ENCODE measurements at regions not wholly inside any gene's neighbourhood (a gene's known extent, or its start where the extent isn't known, plus 50 kb on each side); places are given as distances from the start of the nearest gene placed in this dataset.
A peak's percentile ranks its signal among the peaks of the same experiment; 100 is the strongest.

DNA sequence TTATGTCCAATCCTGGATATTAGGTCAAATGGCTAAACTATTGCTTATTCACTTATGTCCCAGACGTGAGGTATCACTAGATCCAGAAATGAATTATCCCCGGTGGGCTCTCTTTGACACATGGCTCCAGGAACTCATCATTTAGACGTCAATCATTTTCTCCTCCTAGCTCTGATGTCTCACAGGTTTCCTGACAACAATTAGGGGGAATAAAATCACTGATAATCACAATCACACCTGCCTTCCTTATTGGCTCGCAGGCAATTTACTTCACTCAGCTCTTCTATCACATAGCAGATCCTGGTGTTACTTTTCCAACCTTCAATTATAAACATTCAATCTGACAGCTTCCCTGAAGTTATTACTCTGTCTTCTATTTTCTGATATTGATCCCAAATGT is 634.0 kb upstream of the TENM4 start:
- DNase-seq: no peak

DNA sequence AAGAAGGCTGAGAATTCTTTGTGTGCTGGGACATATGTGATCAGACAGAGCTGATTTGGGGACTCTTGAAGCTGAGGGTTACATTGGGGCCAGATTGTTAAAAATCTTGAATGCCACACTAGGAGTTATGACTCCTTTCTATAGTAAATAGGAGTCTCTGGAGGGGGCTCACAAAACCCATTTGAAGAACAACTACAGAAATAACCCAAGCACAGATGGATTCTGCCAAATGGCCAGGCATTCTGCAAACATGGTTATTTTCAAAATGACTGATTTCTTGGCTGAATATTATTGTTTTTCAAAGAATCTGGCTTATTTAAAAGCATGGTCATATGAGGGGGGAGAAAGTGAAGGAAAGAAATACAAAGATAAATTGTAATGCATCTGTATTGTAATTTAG is 625.5 kb upstream of the TENM4 start:
- DNase-seq: no peak

DNA sequence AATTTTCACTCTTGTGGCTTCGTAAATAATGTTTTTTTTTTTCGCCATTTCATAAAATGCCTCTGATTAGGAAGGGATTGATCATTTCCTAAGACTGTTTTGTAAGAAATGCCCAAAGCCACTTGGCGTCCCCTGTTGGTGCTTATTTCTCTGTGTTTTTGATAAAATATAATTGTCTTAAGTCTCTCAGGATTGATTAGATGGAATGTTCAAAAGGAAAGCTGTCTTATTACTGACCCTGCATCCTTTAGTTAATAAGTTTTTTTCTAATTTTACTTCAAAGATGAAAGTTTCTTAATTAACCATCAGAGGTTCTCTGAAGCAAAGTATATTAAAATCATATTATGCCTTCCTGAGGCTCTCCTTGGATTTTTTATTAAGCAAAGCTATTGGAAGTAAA is 624.3 kb upstream of the TENM4 start:
- no peak for DNase-seq

DNA sequence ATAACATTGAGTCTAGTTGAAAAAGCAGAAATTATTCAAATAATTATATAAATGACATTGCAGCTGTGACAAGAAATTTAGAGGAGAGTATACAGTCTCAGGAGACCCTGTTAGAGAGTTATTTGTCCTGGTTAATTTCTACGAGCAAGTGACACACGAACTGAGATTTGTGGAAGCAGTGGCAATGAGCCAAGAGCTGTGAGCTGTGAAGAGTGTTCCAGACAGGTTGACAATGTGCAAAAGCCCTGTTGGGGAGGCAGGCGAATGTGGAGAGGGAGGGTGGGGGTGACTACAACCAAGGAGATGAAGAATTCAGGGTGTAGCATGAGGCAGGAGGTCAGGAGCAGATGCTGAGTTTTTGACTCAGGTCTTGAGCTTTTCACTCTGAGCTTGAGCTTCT is 620.2 kb upstream of the TENM4 start:
- DNase-seq: no peak

DNA sequence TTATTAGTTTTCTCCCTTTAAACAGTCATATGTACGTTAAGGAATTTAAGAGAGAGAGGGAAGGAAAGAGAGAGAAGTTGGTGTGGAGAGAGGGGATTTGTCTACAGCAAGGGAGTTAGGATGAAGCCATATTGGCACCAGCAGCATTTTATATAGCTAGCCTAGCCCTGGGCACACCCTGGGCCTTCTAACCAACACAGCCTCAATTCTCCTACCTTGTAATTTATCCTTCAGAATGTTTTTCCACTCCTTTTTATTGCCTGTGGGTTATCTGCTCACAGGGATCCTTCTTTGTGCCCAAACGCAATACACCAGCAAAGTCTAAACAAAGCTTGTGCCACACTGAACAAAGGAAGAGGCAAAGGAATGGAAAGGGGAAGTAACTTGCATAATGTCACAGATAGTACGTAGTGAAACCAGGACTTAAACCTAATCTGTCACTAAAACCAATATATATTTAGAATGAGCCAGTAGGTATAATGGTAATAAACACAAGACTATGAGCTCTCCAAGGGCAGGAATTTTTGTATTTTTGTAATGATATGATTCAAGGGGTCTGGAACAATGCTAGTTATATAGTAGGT is 613.8 kb upstream of the TENM4 start:
- no peak for DNase-seq

DNA sequence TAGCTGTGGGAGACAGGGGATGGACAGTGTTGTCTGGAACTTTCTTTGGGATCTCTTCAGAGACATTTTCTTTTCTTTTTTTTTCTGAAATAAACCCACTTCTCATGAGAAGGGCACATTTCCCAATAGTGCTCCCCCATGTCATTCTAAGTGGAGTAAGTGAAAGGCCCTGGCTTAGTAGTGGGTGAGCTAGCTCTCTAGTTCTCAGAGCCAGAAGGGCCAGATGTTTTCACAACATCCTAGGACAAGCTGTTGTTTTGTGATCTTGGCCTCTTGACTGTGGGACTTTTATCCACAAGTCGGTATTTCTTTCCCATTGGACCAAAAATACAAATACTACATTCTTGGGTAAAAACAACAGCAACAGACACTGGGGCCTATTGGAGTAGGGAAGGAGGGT is 607.7 kb upstream of the TENM4 start:
- DNase-seq: no peak

DNA sequence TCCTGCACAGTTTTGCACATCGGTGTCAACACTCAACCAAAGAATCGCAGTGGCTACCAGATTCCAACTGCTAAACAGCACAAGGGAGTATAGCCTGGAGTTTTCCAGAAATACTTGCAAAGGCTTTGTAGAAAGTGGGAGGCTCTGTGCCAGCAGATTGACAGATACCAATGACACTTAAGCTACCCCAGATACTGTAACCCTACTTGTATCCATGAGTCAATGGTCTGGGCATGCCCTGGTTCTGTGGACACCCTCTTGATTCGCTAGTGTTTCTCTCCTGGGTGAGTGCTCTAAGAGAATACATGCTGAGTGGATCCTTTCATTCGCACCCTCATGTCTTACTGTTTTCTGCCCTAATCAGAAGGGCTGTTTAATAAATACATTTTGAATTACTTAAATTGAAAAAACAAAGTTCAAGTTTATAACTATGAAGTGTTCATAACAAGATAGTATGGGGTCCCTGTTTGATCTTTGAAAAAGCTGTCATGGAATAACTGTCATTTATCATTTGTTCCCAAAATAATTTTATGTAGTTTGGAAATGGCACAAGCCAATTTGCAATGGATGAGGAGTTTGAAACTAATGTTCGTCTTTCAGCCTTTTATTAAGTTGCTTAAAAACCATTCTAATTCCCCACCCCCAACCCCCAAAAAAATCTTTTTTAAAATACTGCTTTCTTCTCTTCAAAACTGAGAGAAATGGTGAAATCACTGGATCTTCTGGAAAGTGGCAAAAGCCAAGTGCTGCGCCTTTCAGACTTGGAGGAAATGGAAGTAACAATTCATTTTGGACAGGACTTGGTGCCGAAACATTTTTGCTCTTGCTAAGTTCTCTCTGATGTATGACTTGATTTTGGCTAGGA is 600.5 kb upstream of the TENM4 start:
- DNase-seq: peak; percentile 6

DNA sequence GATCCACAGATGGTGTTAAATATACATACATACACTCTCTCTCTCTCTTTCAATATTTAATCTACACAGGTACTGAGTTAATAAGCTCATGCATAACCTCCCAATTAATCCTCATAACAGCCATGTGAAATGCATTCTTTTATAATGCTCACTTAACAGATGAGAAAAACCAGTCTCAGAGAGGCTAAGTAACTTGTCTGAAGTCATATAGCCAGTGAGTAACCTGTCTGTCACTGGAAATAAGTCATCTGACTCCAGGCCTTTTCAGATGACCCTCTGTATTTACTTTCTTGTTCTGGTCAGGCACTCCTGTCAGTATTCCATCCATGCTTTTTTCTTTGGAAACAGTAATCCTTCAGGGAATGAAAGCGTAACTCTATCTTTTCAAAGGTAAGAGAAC is 594.0 kb upstream of the TENM4 start:
- DNase-seq: no peak

DNA sequence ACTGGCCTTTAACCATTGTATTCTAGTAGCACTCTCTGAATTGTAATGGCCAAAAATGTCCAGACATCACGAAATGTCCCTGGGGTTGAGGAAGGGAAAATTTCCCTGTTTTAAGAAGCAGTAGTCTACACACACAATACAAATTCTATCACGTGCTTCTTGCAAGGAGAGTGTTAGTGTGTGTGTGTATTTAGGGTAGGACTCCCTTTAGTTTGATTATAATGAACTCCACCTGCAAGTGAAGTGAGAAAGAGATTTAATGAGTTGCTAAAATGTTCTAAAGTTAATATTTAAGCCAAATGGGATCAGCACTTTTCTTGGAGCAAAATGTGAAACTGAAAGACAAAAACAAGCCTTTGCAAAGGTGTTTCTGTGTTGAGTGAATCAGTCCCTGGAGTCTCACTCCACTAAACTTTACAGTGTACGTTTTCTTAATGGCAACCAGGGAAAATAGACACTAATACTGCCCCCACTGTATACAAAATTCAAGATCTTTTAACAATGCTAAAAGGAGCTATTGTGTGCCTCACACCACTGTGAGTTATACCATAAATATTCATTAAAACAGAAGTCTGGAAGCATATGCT is 590.3 kb upstream of the TENM4 start:
- no peak for DNase-seq

DNA sequence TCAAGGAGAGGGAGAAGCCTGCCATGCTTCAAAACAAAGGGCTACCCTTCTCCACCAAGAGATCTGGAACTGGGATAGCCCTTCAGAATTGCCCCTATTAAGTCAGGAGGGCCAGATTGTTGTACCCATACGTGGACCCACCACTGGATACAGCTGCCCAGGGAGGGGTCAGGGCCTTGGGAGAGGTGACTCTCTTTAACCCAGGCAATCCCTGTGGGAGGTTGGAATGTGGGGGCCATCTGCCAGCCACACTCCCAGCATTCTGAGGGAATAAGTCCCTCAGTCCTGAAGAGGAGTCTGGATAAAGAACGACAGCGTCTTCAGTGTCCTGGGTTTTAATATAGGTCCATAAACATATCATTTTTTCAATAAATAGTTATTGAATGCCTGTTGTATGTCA is 588.2 kb upstream of the TENM4 start:
- no peak for DNase-seq

DNA sequence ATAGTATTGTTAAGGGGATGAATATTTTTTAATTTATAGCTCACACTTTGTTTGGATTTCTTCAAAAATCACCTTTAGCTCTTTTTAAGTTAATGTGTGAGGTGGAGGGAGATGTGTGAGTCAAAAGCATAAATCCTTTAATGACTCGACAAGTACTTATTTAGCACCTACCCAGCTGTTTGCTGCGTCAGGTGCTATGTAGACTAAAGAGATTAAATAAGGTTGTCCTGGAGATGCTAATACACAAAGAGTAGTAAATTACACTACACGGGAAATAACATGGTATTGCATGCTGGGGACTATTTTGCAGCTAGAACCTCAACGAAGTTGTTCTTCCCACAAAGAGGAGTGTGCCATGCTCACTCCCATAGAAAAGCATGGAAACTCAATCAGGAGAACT is 583.3 kb upstream of the TENM4 start:
- DNase-seq: peak; percentile 45

DNA sequence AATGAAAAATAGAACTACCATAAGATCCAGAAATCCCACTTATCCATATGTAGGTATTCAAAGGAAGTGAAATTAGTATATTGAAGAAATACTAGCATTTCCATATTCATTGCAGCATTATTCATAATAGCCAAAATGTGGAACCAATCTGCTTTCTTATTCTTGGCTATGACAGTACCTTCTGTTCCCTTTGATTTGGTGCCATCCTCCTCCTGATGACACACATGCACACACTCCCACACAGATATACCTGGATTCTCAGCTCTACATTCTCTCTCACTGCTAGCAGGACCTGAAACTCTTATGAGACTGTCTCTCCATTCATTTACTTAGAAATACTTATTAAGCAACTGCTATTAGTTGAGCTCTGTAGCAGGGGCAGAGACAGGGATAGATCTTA is 582.6 kb upstream of the TENM4 start:
- no peak for DNase-seq

DNA sequence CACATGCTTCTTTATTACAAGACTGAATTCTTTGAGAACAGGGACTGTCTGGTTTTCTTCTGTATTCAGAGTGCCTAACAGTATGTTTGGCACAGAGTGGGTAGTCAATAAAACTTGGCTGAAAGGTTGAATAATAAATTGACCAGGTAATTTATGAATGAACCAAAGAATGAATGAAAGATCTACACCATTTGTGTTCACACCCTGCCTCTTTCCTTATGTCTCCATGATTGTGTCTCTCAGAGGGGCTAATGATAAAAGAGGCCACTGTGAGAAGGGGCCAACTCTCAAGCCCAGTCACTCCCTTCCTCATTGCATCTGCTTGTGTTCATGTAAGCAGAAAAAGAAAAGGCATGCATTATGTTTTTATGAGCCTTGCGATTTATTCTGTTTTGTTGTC is 569.7 kb upstream of the TENM4 start:
- no peak for DNase-seq

DNA sequence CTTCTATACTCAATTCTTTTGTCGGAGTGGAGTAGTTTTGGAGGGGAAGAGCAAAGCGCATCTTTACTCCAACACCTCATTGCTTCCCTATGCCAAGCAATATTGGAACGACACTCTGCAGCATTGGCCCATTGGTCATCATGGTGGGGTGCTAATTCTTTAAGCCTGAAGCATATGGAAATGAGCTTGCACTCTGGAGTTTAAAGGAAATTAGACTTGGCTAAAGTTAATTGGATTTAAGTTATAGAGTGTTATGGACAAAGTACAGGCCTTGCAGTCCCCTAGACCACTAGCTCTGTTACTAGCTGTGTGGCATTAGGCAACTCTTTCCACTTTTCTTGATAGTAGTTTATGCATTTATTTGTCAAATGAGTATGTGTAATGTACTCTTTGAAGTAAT is 568.3 kb upstream of the TENM4 start:
- DNase-seq: no peak

DNA sequence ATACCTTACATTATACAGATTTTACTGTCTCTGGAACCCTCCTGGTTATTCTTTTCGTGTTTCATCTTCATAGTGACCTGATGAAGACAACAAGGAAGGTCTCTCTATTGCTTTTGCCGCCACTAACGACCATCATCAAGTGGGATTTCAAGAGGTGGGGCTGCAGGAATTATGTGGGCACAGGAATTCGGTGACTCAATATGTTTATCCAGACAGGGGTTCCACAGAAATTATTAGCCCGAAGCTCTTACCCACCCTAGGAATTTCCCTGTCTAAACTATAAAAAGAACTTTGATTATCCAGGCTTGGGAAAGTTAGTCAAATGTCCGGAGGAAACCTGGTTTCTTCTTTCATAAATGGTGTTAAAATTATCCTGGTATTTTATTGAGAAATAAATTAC is 566.8 kb upstream of the TENM4 start:
- DNase-seq: no peak

DNA sequence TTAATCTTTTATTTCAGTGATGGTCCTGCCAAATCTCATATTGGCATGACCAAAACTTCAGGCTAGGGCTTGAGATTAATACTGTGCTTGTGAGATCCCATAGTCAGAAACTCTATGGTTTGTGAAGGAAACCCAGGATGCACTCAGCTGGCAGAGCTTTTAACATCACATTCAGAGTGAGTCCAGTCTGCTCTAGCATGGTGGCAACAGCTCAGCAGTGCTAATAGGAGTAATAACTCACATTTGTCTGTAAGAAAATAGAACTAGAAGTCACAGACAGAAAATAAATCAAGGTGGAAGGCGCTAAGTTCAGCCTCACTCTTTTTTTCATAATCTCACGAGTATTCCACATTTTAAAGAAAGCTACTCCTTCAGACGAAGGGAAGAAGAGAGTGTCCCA is 549.3 kb upstream of the TENM4 start:
- no peak for DNase-seq

DNA sequence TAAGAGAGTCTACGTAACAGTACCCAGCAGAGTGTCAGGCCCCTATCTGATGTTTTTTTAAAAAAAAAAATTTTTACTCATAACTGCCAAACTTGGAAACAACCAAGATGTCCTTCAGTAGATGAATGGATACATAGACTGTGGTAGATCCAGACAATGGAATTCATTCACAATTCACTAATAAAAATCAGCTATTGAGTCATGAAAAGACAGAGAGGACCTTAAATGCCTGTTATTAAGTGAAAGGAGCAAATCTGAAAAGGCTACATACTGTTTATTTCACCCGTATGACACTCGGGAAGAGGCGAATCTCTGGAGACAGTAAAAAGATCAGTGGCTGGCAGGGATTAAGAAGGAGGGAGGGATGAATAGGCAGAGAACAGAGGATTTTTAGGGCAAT is 541.4 kb upstream of the TENM4 start:
- no peak for DNase-seq

DNA sequence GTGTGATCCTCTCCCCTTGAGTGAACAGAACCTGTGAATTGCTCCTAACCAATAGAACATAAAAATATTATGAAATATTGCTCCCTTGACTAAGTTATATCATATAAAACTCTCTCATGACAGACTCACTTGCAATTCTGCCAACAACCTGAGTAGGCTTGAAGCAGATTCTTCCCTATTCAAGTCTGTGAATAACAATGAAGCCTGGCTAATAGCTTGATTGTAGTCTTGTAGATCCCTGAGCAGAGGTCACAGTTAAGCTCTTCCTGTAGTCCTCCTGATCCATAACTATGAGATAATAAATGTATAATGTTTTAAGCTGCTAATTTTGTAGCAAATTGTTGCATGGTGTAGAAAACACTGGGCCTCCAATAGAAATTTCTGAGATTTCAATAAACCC is 540.1 kb upstream of the TENM4 start:
- no peak for DNase-seq

DNA sequence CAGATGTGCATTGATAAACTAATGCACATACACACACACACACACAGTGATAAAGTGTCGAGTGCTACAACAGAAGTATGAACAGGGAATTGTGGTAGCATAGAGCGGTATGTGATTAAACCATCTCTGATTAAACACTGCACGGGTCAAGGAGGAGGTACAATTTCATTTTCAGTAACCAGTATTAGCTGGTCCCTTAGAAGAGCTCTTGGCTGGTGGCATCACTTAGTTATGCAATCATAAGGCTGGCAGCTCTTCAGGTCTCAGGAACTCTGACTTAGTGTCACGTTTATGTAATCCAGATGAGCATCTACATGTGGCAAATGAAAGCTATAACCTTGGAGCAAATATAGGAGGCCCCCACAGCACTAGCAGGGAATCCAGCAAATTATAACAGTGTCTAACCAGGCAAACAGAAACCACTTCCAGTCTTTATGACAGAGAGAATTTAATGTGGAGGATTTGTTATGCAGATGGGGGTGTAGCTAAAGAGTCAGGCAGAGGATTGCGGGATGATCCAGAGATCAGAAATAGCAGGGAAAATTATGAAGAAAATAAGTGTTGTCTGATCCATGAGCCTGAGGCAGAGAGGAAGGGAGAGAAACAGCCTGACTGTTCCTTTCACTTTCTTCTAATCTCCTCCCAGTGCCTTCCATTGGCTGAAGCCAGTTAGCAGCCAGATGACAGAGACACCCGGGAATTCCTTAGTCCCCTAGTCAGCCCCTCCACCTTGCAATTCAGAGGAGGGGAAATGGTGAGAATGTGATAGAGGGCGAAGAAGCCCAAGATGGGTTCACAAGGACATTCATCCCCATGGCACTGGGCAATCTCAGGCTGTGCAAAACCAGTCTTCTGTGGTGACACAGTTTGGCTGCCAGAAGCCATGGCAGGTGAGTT is 533.1 kb upstream of the TENM4 start:
- peak; percentile 57 for DNase-seq

DNA sequence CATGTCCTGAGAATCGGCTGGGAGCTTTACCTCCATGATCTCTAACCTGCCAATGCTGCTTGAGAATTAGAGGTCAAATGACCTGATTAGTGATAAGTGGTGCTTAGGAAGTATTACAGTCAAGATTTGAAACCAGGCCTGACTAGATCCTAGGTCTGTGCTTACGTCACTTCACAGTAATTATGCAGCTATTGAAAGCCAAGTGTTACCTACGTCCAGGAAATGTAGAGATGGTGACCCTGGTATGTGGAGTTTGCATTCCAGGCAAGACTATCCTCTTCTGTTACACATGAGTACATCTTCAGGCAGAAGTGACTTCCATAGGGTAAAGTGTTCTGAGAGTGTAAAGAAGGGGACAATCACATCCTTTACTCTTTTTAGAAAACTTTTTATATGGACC is 530.4 kb upstream of the TENM4 start:
- DNase-seq: no peak

DNA sequence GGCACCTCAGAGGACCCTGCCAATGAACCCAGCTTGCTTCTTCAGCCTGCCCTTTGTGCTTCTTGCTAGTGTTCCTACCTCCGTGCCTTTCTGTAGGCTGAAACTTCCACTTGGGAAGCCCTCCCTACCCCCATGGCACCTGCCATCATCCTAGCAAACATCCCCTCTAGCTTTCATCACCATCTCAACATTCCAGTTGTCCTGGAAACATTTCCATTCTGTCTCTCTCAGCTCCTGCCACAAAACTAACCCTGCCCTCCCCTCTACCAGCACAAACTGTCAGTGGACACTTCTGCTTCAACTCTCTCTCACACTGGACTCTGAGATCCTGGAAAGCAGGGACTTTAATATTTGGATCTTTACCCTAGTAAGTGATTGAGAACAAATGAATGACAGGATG is 525.8 kb upstream of the TENM4 start:
- DNase-seq: no peak

DNA sequence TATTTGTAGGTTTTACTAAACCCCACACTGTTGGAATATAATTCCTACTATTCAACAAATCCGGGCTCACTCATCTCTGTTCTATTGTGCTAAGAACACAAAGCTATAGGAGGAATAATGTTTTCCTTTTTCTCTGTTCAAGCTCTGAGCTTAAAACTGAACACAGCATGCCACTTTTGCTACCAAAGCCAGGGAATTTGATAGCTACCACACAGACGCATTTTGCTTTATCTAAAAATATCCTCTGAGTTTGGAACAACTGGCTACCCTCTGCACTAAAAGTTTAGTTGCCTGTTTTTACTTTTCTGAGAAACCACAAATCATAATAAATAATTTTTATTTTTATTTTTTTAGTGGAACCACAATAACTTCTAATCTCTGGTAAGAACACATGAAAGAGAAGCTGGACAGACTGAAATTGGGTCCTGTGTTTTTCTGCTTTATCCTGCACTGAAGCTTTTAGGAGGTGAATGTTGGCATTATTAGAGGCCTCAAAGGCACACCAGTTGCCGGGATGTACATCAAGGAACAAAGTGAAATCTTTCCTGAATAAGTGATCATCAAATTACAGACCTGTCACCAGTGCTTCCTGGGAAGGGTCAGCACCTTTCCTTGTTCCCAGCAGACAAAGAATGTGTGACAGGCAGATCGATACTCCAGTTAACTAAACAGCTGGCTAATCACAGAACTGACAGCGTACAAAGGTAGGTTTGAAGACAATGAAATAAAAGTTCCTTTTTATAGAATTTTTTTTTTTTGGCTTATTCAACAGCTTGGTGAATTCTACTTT is 523.2 kb upstream of the TENM4 start:
- no peak for DNase-seq

DNA sequence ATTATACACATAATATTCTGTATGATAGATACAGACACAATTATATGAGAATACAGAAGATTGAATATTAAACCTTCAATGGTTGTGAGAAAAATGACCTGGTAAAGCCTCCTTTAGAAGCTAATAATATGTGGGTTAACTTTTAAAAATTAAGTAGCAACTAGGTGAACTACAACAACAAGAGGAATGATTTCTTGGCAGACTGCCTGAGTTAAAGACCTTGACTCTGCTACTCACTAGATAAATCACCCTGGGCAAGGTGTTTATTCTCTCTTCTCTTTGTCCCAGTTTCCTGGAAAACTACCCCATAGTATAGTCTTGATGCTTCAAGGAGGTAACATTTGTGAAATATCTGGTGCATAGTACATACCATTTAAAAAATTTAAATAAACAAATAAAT is 519.6 kb upstream of the TENM4 start:
- no peak for DNase-seq
